HG03039 (cell line): ENCODE measurements at regions not wholly inside any gene's neighbourhood (a gene's known extent, or its start where the extent isn't known, plus 50 kb on each side); places are given as distances from the start of the nearest gene placed in this dataset.
"Not testable (repeated sequence)": the region's sequence is repeated elsewhere in the genome, so short reads cannot be mapped to it uniquely, and the experiment has no call there.

Source experiments
- ATAC-seq: cut with Tn5 transposase; IDR thresholded peaks from one replicate; pipeline ENCODE4 v1.9.1; 2021; ENCODE audit warnings: mild to moderate bottlenecking, moderate library complexity; ENCODE audit not compliant: unreplicated experiment

DNA sequence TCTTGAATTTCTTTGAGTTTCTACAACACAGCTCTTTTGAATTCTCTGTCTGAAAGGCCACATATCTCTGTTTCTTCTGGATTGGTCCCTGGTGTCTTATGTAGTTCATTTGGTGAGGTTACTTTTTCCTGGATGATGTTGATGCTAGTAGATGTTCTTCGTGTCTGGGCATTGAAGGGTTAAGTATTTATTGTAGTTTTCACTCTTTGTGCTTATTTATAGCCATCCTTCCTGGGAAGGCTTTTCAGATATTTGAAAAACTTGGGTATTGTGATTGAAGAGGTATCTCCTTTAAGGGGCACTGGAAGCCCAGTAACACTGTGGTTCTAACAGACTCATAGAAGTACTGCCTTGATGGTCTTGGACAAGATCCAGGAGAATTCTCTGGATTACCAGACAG is 338.5 kb upstream of the SPRY2 start:
- no peak for ATAC-seq

DNA sequence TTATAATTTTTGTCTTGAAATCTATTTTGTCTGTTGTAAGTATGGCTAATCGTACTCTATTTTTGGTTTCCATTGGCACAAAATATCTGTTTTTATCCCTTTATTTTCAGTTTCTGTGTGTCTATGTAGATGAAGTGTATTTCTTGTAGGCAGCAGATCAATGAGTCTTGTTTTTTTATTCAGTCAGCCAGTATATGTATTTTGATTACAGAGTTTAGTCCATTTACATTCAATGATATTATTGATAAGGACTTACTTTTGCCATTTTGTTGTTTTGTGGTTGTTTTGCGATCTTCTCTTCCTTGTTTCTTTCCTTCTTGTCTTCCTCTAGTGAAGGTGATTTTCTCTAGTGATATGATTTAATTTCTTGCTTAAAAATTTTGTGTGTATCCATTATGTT is 336.3 kb upstream of the SPRY2 start:
- ATAC-seq: no peak

DNA sequence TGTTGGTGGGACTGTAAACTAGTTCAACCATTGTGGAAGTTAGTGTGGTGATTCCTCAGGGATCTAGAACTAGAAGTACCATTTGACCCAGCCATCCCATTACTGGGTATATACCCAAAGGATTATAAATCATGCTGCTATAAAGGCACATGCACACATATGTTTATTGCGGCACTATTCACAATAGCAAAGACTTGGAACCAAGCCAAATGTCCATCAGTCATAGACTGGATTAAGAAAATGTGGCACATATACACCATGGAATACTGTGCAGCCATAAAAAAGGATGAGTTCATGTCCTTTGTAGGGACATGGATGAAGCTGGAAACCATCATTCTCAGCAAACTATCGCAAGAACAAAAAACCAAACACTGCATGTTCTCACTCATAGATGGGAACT is 334.5 kb upstream of the SPRY2 start:
- not testable (repeated sequence) for ATAC-seq

DNA sequence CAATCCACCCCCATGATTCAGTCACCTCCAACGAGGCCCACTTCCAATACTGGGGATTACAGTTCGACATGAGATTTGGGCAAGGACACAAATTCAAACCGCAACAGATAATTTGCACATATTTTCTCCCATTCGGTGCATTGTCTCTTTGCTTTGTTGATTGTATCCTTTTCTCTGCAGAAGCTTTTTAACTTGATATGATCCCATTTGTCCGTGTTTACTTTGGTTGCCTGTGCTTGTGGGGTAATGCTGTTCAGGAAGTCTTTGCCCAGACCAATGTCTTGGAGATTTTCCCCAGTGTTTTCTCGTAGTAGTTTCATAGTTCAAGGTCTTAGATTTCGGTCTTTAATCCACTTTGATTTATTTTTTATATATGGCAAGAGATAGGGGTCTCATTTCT is 330.8 kb upstream of the SPRY2 start:
- no peak for ATAC-seq

DNA sequence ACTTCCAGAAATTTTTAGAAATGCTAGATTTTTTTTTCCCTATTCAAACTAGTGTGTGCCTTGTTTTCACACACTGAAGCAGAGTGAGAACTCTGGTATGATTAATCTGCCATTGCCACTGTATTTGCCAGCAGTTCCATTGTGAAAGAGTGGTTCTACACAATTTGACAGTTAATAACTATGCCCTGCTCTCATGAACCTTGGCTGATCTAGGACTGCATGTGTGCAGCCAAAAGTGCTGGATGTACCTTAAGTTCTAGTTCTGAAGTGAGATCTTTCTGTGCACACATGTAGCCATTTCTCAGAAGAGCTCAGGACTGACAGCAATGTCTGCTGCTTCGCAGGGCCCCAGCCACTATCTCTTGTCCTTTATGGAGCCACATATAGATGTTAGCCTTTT is 328.2 kb upstream of the SPRY2 start:
- ATAC-seq: no peak

DNA sequence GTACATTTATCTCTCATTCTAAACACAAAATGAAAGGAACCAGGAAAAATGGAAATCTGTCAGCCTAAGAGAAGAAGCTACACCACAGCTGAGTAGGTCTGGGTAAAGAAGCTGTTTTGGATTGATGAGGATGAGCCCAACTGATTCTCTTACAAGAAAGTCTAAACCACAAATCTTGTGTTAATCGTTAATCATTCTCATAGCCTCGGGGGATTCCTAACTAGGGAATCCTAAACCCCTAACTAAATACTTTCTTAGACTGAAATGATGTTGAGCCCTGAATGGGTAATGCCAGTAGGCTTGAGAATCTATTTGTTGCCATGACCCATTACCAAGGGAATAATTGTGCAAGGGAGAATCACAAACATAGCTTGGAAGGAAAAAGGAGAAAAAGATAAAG is 327.5 kb upstream of the SPRY2 start:
- no peak for ATAC-seq

DNA sequence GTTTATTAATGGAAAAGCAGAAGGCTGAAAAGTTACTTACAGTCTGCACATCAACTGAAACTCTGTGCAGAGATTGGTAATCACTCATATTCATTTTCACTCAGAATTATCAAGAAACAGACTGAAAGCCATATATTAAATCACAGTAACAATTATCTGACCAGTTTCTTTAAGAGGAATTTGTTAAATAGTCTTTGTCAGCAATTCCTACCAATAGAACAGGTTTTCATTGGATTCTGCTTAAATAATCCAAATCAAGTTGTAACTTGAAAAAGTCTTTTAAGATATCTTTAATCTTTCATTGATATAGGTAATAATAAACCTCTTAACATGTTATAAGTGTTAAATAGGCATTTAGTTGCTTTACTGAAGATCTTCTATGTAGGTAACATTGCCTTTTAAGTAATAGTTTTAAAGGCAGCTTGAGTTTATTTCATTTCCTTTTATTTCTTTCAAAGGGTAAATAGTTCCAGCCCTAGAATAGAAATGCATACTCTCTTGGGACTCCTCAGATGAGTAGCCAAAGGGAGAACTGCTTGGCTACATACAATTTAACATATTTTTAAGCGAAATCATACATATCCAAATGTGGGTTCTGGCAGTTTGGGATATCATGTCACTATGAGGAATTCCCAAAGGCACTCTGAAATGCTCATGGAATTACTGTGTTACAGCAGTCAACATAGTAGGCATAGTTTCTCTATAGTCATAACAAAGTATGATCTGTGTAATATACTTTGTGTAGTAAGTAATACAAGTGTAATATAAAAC is 326.0 kb upstream of the SPRY2 start:
- ATAC-seq: no peak

DNA sequence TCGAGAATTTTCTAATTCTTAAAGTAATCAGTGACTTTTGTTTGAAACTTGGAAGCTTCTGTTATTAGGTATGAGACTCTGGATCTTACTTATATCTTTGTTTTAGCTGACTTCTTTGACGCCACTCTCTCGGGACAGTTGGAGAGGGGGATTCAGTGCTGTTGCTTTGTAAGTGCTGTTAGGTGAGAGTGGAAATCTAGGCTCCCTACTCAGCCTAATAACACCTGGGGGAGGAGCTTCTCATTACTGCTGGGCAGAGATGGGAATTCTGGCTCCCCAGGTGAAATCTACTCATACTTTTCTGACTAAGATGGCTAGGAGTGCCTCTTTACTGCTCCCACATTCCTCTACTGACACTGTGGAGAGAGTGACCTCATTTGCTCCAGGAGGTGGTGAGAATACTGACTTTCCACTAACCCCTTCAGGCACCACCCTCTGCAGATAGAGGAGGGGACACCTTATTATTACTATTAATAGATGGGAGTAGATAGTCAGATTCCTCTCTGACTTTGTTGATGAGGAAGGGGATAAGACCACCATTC is 324.9 kb upstream of the SPRY2 start:
- ATAC-seq: no peak

DNA sequence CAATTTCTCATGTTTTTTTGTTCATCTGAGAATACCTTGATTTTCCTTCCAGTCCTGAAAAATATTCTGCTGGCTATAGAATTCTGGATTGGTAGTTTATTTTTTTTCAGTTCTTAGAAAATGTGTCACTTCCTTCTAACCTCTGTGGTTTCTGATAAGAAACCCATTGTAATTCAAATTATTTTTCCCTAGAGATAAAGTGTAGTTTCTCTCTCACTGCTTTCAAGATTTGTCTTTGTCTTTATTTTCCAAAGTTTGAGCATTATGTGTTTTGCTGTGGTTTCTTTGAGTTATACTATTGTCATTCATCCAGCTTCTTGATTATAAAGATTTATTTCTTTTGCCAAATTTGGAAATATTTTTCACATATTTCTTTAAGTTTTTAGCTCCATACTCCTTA is 324.0 kb upstream of the SPRY2 start:
- no peak for ATAC-seq

DNA sequence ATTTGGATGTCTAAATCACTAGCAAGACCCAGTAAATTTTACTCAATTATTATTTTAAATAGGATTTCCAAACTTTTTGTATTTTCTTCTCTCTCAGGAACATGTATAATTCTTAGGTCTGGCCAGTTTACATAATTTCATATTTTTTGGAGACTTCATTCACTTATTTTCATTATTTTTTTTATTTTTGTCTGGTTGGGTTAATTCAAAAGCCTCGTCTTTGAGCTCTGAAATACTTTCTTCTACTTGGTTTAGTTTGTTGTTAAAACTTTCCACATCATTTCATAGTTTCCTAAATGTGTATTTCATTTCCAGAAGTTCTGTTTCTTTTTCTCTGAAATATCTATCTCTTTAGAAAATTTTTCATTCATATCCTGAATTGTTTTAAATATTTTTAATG is 322.9 kb upstream of the SPRY2 start:
- ATAC-seq: no peak

DNA sequence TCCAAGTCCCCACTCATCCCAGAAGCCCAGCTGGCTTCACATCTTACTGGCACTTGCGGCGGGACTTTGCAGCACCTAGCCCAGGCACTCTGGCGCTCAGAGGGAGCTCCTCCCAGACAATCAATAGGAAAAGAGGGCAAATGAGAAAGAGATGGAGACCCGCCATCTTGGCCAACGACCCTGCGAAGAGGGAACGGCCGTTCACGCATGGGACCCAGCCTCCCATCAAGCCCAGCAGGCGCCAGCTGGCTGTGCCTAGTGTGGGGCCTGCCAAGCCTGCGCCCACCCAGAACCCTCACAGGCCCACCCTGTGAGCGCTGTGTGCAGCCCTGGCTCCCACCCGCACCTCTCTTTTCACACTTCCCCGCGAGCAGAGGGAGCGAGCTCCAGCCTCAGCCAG is 317.8 kb upstream of the SPRY2 start:
- ATAC-seq: no peak

DNA sequence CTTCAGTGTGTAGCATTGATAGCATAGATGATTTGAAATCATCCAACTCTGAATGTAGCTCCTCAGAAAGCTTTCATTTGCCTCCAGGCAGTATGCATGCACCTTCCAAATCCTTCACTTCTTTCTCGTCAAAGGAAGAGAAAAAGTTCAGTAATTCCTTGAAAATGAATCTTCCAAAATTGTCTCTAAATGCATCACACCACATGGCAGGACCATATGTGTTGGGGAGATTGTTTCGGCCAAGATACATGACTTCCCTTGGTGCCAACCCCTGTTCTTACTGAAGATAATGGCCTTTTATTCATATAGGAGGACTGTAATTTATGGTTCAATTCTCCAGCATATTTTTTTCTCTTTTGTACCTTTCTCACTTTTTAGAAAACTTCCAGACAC is 315.6 kb upstream of the SPRY2 start:
- ATAC-seq: no peak

DNA sequence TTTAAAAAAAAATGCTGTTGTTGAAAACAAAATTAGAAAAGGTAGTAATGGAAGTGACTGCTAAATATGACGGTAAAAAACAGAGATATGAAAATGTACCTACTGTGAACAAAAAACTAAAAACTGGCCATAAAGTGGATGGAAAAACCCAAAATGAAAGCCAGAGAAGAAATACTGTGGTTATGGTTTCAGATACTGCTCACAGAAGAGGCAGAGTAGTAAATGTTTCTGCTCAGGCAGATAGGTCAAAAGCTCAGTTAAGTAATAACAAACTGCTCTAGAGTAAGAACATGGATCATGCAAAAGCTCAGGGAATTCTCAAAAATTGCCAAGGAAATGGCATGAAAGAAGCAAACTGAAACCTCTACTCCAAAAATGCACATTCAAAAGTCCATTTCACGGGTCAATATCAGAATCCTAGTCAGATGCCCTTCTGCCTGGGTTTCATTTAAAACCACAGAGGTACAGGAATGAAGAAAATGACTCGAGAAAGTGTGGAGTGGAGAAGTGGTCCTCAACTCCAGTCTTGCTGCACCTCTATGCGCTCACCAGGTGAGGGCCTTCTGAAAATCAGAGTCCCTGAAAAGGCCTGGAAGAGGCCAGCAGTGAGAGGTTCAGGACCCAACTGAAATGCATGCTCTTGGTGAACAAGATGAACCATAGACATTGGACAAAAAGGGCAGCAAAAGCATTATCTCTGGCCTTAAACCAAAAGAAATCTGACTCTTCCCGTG is 315.0 kb upstream of the SPRY2 start:
- no peak for ATAC-seq

DNA sequence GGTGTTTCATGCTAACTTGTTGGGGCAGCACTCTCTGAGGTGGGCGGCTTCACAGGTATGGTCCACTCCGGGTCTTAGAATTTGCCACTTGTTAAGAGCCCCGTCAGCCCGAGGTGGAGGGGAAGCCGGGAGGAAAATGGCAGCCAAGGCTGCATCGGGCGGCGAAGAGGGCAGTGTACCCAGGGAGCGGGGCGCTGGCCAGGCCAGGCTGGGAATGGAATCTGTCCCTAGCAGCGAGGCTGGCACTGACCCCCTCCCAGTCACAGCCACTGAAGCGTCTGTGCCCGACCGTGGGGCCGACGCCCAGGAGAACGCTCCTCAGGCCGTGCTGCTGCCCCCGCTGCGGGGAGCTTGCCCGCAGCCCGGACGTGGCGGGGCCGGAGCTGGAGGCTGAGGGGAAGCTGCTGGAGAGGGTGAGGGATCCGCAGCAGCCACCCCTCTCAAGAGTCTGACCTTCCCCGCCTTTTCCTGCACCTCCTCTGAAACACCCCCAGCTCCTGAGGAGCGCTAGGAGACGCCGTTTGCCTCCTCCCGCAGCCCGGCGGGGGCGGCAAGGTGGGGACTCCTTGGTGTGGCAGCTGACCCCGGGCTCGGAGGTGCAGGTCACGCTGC is 313.8 kb upstream of the SPRY2 start:
- ATAC-seq: no peak

DNA sequence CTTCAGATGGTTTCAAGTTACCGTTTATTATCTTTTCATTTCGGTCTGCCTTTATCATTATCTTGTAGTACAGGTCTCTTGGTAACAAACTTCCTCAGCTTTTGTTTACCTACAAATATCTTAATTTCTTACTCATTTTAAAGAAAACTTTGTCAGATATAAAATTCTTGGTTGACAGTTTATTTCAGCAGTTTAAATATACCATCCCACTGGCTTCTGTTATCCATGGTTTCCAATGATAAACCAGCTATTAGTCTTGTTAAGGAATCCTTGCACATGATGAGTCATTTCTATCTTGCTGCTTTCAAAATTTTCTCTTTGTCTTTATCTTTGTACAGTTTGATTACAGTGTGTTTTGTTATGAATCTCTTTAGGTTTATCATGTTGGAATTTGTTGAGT is 308.3 kb upstream of the SPRY2 start:
- ATAC-seq: no peak

DNA sequence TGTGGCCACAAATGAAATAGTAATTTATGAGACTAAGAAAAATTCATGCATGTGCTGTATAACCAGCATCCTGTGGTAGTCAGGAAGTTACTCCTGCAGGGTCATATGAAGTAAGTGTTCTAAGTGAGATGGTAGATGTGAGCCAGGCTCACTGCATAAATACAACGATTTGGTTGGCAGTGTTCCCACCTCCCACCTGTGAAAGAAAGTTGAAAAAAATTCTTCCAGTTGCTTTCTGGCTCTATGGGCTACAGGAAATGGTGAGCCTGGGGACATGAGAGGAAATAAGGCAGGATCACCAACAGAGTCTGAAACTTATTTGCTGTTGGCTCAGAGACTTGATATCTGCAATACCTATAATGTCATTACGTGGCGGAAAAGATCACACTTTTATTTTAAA is 301.7 kb upstream of the SPRY2 start:
- no peak for ATAC-seq

DNA sequence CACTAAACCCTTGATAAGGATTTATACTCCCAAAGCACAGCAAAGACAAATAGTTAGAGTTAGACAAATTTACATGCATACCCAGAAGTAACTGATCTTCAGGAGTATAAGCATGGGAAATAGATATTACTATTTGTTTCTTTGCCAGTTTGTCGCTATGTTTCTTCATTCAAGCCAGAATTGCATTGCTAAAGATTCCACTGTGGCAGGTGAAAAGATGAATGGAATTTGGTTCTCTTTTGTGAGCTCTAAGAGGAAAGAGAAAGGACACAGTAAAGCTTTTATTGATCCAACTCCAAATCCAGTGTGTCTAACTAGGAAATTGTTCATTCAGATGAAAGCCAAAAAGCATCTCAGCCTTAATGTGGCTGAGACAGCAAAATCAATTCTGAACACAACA is 292.3 kb upstream of the SPRY2 start:
- no peak for ATAC-seq

DNA sequence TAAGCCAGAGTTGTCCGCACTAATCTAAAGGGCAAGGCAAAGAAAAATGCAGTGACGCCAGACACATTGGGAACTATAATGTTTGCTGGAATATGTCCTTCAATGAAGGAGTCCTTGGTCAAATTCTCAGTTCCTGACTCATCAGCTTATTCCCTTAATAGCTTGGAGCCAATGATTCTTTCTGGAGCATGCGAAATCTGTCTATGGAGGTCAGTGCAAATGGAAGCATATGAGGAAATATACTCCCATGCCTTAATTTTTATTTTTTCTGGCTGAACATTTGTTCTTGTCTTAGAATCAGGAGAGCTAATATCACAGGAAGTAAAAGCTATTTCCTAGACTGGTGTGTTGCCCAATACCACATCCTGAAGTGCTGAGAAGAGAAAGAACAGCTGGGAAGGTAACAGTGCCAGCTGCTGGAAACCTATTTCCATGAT is 289.8 kb upstream of the SPRY2 start:
- ATAC-seq: no peak

DNA sequence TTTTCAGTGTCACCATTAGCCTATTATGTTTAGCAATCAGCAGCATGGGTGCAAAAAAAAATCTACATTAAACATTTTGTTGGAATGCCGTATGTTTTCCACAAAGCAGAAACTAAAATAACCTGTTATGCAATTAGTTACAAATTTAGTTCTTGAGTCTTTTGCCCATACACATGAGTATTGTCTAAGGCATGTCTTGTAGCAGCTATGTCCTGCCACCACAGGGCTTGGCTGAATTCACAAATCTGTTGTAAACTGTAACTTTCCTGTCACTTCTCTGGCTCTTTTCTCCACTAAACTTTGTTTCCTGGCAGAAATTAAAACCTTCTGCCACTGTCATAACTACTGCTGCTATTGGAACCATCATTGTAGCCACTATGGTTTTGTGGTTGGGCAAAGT is 277.9 kb upstream of the SPRY2 start:
- no peak for ATAC-seq

DNA sequence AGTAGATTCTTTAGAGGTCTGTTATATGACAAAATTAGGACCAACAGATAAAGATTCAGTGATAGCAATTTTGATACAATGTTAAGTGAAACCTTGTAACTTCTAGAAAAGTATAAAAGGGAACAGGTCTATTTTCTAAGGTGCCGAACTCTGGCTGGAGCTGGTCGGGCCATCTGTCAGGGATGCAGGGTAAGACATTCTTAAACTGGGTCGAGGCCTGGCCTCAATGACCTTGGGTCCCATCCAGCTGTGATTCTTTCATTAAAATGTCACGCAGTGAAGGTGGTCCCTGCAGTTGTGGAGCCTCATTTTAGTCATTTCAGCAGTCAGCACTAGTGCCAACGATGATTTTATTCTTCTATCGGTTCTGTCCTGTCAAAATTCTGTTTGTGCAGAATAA is 271.9 kb upstream of the SPRY2 start:
- no peak for ATAC-seq

DNA sequence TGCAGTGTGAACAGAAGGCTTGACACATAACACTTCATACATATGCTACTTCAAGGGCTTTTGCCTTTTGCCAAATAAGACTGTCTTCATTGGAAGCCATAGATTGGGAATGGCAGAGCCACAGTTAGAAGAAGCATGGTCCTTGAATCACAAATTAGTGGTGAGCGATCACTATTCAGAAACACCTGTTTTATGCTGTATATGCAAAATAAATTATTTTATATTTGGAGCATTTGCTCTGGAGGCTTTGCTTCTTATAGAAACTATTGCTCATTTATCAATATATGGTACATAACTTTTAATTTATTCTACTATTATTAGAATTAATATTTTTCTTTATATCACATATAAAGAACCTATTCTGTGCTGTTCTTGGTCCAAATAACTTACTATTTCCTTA is 270.4 kb upstream of the SPRY2 start:
- no peak for ATAC-seq

DNA sequence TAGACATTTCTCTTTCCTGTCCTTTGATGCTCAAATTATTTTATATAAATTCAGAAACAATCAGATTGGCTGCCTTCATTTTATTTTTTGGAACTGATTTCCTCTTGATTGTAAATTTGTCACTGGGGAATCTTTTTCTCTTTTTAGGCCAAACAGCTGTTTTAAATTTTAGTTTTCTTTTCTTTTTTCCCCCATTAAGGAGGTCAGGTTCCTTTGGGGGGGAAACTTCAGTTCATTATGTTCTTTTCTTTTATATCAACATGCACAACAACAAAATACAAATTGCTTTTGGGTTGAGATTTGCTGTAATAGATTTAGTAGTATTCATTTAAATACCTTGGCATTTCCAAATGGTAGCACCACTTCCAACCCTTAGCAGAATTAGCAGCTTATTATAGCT is 264.8 kb upstream of the SPRY2 start:
- no peak for ATAC-seq
